ENCODE measurements at regions not wholly inside any gene's neighbourhood (a gene's known extent, or its start where the extent isn't known, plus 50 kb on each side); places are given as distances from the start of the nearest gene placed in this dataset.

- no peaks in the 10 kb centered on the region for H3K27me3 ChIP-seq (ENCODE audit: insufficient read depth, low read length)
- Mint-ChIP-seq H3K9me3 (ENCODE audit: unreplicated experiment) (peaks cover 2% of the 10 kb centered on the region), H3K27me3 (ENCODE audit: low read depth, unreplicated experiment) (peaks cover 4% of the 10 kb centered on the region), H3K27ac (ENCODE audit: unreplicated experiment) (no peak overlapping the region), H3K4me1 (ENCODE audit: low read depth, unreplicated experiment) (no peaks in the 10 kb centered on the region), H3K4me3 (ENCODE audit: unreplicated experiment) (no peak overlapping the region), H3K36me3 (ENCODE audit: low read depth, unreplicated experiment) (no peaks in the 10 kb centered on the region)
- H4K20me1 ChIP-seq (ENCODE audit: insufficient read depth, low read length) = no peaks in the 10 kb centered on the region
- no peak for DNase-seq (ENCODE audit: low read depth)
- no peaks in the 10 kb centered on the region for H3K36me3 ChIP-seq (ENCODE audit: insufficient read depth, low read length)
- H3K27ac ChIP-seq (ENCODE audit: low read depth, low read length) = no peak overlapping the region
- no peak overlapping the region for H3K4me3 ChIP-seq (ENCODE audit: insufficient read depth, low read depth, low read length)
- no peaks in the 10 kb centered on the region for H3K79me2 ChIP-seq (ENCODE audit: insufficient read depth, low read length)
- TF ChIP-seq EZH2 (IDR thresholded peaks at IDR 0.05; ENCODE audit: insufficient read depth, low read length) = no peak
- TF ChIP-seq CTCF (IDR thresholded peaks at IDR 0.05; ENCODE audit: insufficient read depth, low read depth, low read length) = no peak
- H2AFZ ChIP-seq (ENCODE audit: low read depth, low read length) = no peak overlapping the region
- no peak for FAIRE-seq
- no peak overlapping the region for H3K4me2 ChIP-seq (ENCODE audit: low read length)
- H3K9me3 ChIP-seq (ENCODE audit: insufficient read depth, low read depth, low read length) = no peaks in the 10 kb centered on the region
- H3K9ac ChIP-seq (ENCODE audit: low read length) = no peak overlapping the region
- H3K4me1 ChIP-seq (ENCODE audit: insufficient read depth, low read length) = no peaks in the 10 kb centered on the region
Observed at GRCh38 chr16:75921281-75921680, 195.0 kb upstream of the CPHXL start.

GRCh38 chr16:75922250-75922649 lies 196.0 kb upstream of the CPHXL start:
- no peaks in the 10 kb centered on the region for H3K27me3 ChIP-seq (ENCODE audit: insufficient read depth, low read length)
- no peak overlapping the region for H3K9ac ChIP-seq (ENCODE audit: low read length)
- H3K4me3 ChIP-seq (ENCODE audit: insufficient read depth, low read depth, low read length) = no peak overlapping the region
- Mint-ChIP-seq H3K9me3 (ENCODE audit: unreplicated experiment) (no peaks in the 10 kb centered on the region), H3K27ac (ENCODE audit: unreplicated experiment) (no peak overlapping the region), H3K36me3 (ENCODE audit: low read depth, unreplicated experiment) (no peaks in the 10 kb centered on the region), H3K4me3 (ENCODE audit: unreplicated experiment) (no peak overlapping the region), H3K4me1 (ENCODE audit: low read depth, unreplicated experiment) (no peaks in the 10 kb centered on the region), H3K27me3 (ENCODE audit: low read depth, unreplicated experiment) (peaks cover 2% of the 10 kb centered on the region)
- H3K27ac ChIP-seq (ENCODE audit: low read depth, low read length) = no peak overlapping the region
- TF ChIP-seq CTCF (IDR thresholded peaks at IDR 0.05; ENCODE audit: insufficient read depth, low read depth, low read length) (no peak), EZH2 (IDR thresholded peaks at IDR 0.05; ENCODE audit: insufficient read depth, low read length) (no peak)
- no peak overlapping the region for H2AFZ ChIP-seq (ENCODE audit: low read depth, low read length)
- no peaks in the 10 kb centered on the region for H3K79me2 ChIP-seq (ENCODE audit: insufficient read depth, low read length)
- H3K4me2 ChIP-seq (ENCODE audit: low read length) = no peak overlapping the region
- no peaks in the 10 kb centered on the region for H3K36me3 ChIP-seq (ENCODE audit: insufficient read depth, low read length)
- H3K9me3 ChIP-seq (ENCODE audit: insufficient read depth, low read depth, low read length) = no peaks in the 10 kb centered on the region
- no peaks in the 10 kb centered on the region for H4K20me1 ChIP-seq (ENCODE audit: insufficient read depth, low read length)
- FAIRE-seq (no peak), DNase-seq (ENCODE audit: low read depth) (no peak)
- H3K4me1 ChIP-seq (ENCODE audit: insufficient read depth, low read length) = no peaks in the 10 kb centered on the region

- H3K4me1 Mint-ChIP-seq (ENCODE audit: low read depth, unreplicated experiment) = no peaks in the 10 kb centered on the region
- H3K9ac ChIP-seq (ENCODE audit: low read length) = no peak overlapping the region
- peaks cover 6% of the 10 kb centered on the region for H3K27me3 Mint-ChIP-seq (ENCODE audit: low read depth, unreplicated experiment)
- H3K79me2 ChIP-seq (ENCODE audit: insufficient read depth, low read length) = no peaks in the 10 kb centered on the region
- no peaks in the 10 kb centered on the region for H3K4me1 ChIP-seq (ENCODE audit: insufficient read depth, low read length)
- FAIRE-seq (no peak), DNase-seq (ENCODE audit: low read depth) (no peak)
- no peaks in the 10 kb centered on the region for H4K20me1 ChIP-seq (ENCODE audit: insufficient read depth, low read length)
- H2AFZ ChIP-seq (ENCODE audit: low read depth, low read length) = no peak overlapping the region
- H3K4me2 ChIP-seq (ENCODE audit: low read length) = no peak overlapping the region
- H3K36me3 Mint-ChIP-seq (ENCODE audit: low read depth, unreplicated experiment) = no peaks in the 10 kb centered on the region
- no peaks in the 10 kb centered on the region for H3K9me3 ChIP-seq (ENCODE audit: insufficient read depth, low read depth, low read length)
- no peak overlapping the region for H3K4me3 Mint-ChIP-seq (ENCODE audit: unreplicated experiment)
- no peak overlapping the region for H3K27ac Mint-ChIP-seq (ENCODE audit: unreplicated experiment)
- TF ChIP-seq CTCF (IDR thresholded peaks at IDR 0.05; ENCODE audit: insufficient read depth, low read depth, low read length) (no peak), EZH2 (IDR thresholded peaks at IDR 0.05; ENCODE audit: insufficient read depth, low read length) (no peak)
- no peak overlapping the region for H3K27ac ChIP-seq (ENCODE audit: low read depth, low read length)
- H3K27me3 ChIP-seq (ENCODE audit: insufficient read depth, low read length) = no peaks in the 10 kb centered on the region
- no peaks in the 10 kb centered on the region for H3K36me3 ChIP-seq (ENCODE audit: insufficient read depth, low read length)
- H3K4me3 ChIP-seq (ENCODE audit: insufficient read depth, low read depth, low read length) = no peak overlapping the region
- no peaks in the 10 kb centered on the region for H3K9me3 Mint-ChIP-seq (ENCODE audit: unreplicated experiment)
Observed at GRCh38 chr16:75924397-75924796, 198.1 kb upstream of the CPHXL start.

Data from astrocyte (in vitro differentiated cells and primary cell).